ENCODE measurements at regions not wholly inside any gene's neighbourhood (a gene's known extent, or its start where the extent isn't known, plus 50 kb on each side); places are given as distances from the start of the nearest gene placed in this dataset.

- no peak for TF ChIP-seq ATF2 (IDR thresholded peaks at IDR 0.05; ENCODE audit: low read length)
- no peak for TF ChIP-seq RFX5 (IDR thresholded peaks at IDR 0.05; ENCODE audit: borderline replicate concordance, low read depth, low read length)
Measured at GRCh38 chr4:14596028-14596427, 406.3 kb upstream of the CPEB2 start (continued).

Data from H1 (cell line).